AG10803 (cell line): ENCODE measurements at regions not wholly inside any gene's neighbourhood (a gene's known extent, or its start where the extent isn't known, plus 50 kb on each side); places are given as distances from the start of the nearest gene placed in this dataset.
"Not testable (repeated sequence)": the region's sequence is repeated elsewhere in the genome, so short reads cannot be mapped to it uniquely, and the experiment has no call there.

Experiments
- DNase-seq: peaks from one replicate; pipeline ENCODE4 v3.0.0; 2010; ENCODE audit warnings: low read depth
- H3K4me3 ChIP-seq: 2 replicates; pipeline ENCODE4 v1.5.1; 2011; ENCODE audit warnings: mild to moderate bottlenecking, low read length, control low read depth
- TF ChIP-seq, protein P1 (sequence below): conservative IDR thresholded peaks from 2 replicates; pipeline ENCODE4 v1.5.1; 2011; ENCODE audit warnings: mild to moderate bottlenecking, low read length, control low read depth, inconsistent platforms

- DNase-seq, result no peak
- TF ChIP-seq, protein P1, sequence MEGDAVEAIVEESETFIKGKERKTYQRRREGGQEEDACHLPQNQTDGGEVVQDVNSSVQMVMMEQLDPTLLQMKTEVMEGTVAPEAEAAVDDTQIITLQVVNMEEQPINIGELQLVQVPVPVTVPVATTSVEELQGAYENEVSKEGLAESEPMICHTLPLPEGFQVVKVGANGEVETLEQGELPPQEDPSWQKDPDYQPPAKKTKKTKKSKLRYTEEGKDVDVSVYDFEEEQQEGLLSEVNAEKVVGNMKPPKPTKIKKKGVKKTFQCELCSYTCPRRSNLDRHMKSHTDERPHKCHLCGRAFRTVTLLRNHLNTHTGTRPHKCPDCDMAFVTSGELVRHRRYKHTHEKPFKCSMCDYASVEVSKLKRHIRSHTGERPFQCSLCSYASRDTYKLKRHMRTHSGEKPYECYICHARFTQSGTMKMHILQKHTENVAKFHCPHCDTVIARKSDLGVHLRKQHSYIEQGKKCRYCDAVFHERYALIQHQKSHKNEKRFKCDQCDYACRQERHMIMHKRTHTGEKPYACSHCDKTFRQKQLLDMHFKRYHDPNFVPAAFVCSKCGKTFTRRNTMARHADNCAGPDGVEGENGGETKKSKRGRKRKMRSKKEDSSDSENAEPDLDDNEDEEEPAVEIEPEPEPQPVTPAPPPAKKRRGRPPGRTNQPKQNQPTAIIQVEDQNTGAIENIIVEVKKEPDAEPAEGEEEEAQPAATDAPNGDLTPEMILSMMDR, result no peak
- no peak overlapping the region for H3K4me3 ChIP-seq
Observed at GRCh38 chr3:11913316-11913715, 66.6 kb upstream of the TAMM41 start.

DNA sequence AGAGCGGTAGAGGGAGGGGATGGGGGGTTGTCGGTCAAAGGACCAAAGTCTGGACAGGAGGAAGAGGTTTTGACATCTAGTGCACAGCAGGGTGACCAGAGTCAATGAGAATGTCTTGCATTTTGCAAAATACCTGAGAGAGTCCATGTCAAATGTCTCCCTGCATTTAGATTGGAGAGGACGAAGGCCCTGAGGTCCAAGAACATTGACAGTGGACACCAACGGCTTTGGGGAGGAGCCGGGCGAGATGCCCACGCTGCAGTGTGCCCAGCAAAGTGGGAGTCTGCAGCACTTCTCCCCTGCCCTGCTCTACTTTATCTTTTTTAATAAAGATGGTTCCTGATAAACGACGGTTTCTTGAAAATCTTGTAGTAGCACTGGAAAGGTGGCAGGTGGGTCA is 67.4 kb upstream of the TAMM41 start:
- TF ChIP-seq, protein P1, result no peak
- no peak for DNase-seq
- H3K4me3 ChIP-seq, result no peak overlapping the region

DNA sequence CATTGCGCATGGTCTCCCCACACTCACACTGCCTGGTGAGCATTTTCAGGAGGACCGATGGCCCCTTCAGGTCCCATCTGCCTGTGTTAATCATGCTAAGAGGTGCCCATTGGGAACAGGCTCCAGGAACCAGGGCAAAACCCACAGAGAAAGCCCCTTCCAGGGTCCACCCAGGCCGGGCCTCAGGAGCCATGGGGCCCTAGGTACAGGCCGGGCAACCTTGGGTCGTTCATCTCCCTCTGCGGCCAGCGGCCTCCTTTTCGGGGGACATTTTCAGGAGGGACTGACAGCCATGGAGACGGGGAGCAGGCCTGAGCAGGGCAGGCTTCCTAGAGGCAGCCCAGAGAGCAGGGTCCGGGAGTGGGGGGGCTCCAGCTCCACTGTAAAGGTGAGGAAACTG is 68.0 kb upstream of the TAMM41 start:
- no peak overlapping the region for H3K4me3 ChIP-seq
- TF ChIP-seq, protein P1, result no peak
- no peak for DNase-seq

- DNase-seq, result no peak
- TF ChIP-seq, protein P1, result no peak
- no peak overlapping the region for H3K4me3 ChIP-seq
Observed at GRCh38 chr3:11915621-11916424, 69.1 kb upstream of the TAMM41 start.

GRCh38 chr3:11916425-11916762 is 69.7 kb upstream of the TAMM41 start:
- DNase-seq, H3K4me3 ChIP-seq: not testable (repeated sequence)

DNA sequence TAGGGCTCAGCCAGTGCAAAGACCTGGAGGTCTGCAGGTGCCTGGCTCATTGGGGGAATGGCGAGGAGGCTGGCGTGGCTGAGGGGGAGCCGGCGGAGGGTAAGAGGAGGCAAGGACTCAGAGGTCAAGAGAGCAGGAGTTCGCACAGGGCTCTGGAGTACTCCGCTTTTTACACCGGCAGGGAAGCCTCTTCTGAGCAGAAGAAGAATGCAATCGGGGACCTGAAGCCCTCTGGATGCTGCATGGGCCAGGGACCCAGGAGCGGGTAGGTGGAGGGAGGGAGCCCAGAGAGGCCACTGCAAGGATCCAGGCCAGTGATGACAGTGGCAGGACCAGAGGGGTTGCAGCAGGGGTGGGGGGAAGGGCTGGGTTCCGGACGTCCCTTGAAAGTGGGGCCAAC is 70.4 kb upstream of the TAMM41 start:
- TF ChIP-seq, protein P1, result no peak
- no peak overlapping the region for H3K4me3 ChIP-seq
- no peak for DNase-seq

DNA sequence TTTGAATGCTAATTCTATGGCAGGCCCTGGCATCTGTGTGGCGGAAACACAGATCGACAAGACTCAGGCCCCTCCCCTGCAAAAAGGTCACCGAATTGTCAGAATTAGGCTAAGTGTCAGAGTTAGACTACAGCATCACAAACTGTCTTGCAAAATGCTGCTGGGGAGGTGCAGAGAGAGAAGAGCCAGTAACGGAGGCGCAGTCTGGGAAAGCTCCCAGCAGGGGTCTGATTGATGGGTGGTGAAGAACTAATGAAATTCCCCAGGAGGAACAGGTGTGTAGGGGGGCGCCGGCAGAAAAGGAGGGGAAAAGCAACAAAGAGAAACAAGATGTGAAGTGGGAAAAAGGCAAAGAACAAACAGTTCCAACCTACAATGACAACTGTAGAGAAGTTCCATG is 72.7 kb upstream of the TAMM41 start:
- TF ChIP-seq, protein P1, result no peak
- H3K4me3 ChIP-seq, result no peak overlapping the region
- DNase-seq, result no peak
